HG03575 (cell line): ENCODE measurements at regions not wholly inside any gene's neighbourhood (a gene's known extent, or its start where the extent isn't known, plus 50 kb on each side); places are given as distances from the start of the nearest gene placed in this dataset.

Experiments used
- ATAC-seq: cut with Tn5 transposase; IDR thresholded peaks from one replicate; pipeline ENCODE4 v1.9.1; 2021; ENCODE audit not compliant: unreplicated experiment, insufficient number of reproducible peaks, low FRiP score; ENCODE audit errors: extremely low read depth

DNA sequence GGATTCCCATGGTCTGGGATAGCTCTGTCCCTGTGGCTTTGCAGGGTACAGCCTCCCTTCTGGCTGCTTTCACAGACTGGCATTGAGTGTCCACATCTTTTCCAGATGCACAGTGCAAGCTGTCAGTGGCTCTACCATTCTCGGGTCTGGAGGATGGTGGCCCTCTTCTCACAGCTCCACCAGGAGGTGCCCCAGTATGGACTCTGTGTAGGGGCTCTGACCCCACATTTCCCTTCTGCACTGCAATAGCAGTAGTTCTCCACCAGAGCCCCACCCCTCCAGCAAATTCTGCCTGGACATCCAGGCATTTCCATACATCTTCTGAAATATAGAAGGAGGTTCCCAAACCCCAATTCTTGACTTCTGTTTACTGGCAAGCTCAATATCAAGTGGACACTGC lies 50.2 kb upstream of the GRID2 start:
- no peak for ATAC-seq
